ENCODE measurements at regions not wholly inside any gene's neighbourhood (a gene's known extent, or its start where the extent isn't known, plus 50 kb on each side); places are given as distances from the start of the nearest gene placed in this dataset.

GRCh38 chr9:88746029-88746742 lies 211.2 kb downstream of the NXNL2 start:
- DNase-seq (ENCODE audit: low spot score in 2 of 2), result no peak
- TF ChIP-seq CTCF (IDR thresholded peaks at IDR 0.05) (no peak), POLR2A (IDR thresholded peaks at IDR 0.05) (no peak)
- intact Hi-C loops (cut with DNase I; ENCODE audit: low total_unique reads), result no loop called here
- H3K4me3 ChIP-seq (ENCODE audit: low read depth, poor library complexity, severe bottlenecking), result no peak overlapping the region
- WGBS, 2 donors, result 44 to 49% methylated on average over 6 of the region's 6 CpGs

- WGBS, 2 donors, result 67 to 69% methylated on average over 9 of the region's 9 CpGs
- intact Hi-C loops (cut with DNase I; ENCODE audit: low total_unique reads), result no loop called here
Measured at GRCh38 chr9:88746743-88747398, 211.9 kb downstream of the NXNL2 start.

DNA sequence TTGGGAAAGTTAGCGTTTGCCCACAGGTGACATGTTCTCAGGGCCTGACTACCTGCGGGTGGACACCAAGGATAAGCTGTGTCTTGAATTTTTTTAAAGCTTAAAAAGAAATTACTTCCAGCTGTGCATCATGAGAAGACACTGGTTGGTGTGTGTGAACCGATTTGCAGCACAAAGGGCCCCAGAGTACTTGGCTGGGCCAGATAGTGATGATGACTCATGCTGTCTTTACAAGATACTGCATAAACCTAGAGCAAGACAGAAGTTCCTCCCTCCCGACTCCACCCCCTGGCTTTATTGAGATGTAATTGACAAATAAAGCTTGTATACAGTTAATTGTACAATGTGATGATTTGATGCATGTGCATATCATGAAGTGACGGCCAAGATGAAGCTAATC lies 212.8 kb downstream of the NXNL2 start:
- peak in 1 of 2 donors; percentile 59 for DNase-seq (ENCODE audit: low spot score in 2 of 2)
- no peak for TF ChIP-seq POLR2A (IDR thresholded peaks at IDR 0.05)
- no peak for TF ChIP-seq CTCF (IDR thresholded peaks at IDR 0.05)
- H3K4me3 ChIP-seq (ENCODE audit: low read depth, poor library complexity, severe bottlenecking), result no peak overlapping the region
- intact Hi-C loops (cut with DNase I; ENCODE audit: low total_unique reads), result no loop called here
- WGBS, 2 donors, result 27 to 35% methylated on average over 5 of the region's 5 CpGs

More at GRCh38 chr9:88746743-88747398, 211.9 kb downstream of the NXNL2 start:
- H3K4me3 ChIP-seq (ENCODE audit: low read depth, poor library complexity, severe bottlenecking), result no peak overlapping the region
- no peak for DNase-seq (ENCODE audit: low spot score in 2 of 2)
- TF ChIP-seq CTCF (IDR thresholded peaks at IDR 0.05) (no peak), POLR2A (IDR thresholded peaks at IDR 0.05) (no peak)

DNA sequence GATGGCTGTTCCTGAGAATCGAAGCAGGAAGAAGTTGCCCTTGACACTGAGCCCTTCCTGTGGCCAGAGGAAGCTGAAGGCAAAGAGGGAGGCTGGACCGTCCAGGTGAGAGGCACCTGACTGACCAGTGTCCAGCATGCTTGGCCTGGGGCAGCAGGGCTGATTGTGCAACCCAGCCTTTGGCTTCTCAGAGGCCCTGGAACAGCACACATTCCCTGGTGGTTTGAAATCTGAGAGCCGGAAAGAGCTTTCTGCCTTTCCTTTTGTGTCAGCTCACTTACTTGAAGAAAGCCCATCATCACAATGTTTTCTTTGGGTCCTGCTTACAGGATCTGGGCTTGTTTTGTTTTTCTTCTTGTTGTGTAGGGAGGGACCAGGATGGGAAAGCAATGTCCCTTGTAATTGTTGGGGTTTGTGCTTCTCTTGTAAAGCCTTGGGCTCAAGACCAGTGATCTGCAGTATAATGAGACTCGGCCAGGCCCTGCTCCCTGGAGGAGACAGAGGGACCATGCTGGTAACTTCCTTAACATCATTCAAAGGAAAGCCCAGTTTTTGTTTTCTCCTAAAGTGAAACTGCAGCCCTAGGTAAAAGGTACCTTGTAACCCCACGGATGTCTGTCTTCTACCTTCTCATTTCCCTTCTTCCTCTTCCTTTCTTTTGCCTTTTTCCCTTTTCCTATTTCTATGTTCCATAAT lies 213.7 kb downstream of the NXNL2 start:
- DNase-seq (ENCODE audit: low spot score in 2 of 2), result no peak
- 64 to 75% methylated on average over 5 of the region's 5 CpGs for WGBS, 2 donors
- TF ChIP-seq POLR2A (IDR thresholded peaks at IDR 0.05), result no peak
- no peak for TF ChIP-seq CTCF (IDR thresholded peaks at IDR 0.05)
- no peak overlapping the region for H3K4me3 ChIP-seq (ENCODE audit: low read depth, poor library complexity, severe bottlenecking)
- intact Hi-C loops (cut with DNase I; ENCODE audit: low total_unique reads), result no loop called here

DNA sequence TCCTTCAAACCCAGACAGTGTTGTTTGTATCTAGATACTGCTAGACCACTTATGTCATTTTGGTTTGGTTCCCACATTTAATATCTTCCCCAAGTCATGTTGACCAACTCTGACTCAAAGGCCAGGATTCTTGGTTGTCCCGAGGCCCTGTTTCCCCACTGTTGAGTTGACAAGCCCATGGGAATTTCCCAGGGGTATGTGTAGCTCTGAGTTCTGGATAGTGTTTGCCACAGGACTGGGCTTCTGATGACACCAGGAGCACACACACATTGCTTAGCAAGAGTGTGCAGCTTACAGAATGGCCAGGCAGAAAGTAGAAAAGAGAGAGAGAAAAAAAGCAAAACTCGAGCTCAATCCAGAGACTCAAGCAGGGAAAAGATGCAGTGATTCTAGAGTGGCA lies 214.4 kb downstream of the NXNL2 start:
- DNase-seq (ENCODE audit: low spot score in 2 of 2), result no peak
- intact Hi-C loops (cut with DNase I; ENCODE audit: low total_unique reads), result no loop called here
- 81 to 88% methylated on average over 2 of the region's 2 CpGs for WGBS, 2 donors
- TF ChIP-seq POLR2A (IDR thresholded peaks at IDR 0.05) (no peak), CTCF (IDR thresholded peaks at IDR 0.05) (no peak)
- H3K4me3 ChIP-seq (ENCODE audit: low read depth, poor library complexity, severe bottlenecking), result no peak overlapping the region

Data from lower leg skin (tissue), 4 donors.